ENCODE measurements at regions not wholly inside any gene's neighbourhood (a gene's known extent, or its start where the extent isn't known, plus 50 kb on each side); places are given as distances from the start of the nearest gene placed in this dataset.

- 0 out of 2 replicates have a peak, but pooled peaks have one; percentile 56 for TF ChIP-seq MAX (IDR thresholded peaks at IDR 0.05; ENCODE audit: low read depth)
- TF ChIP-seq CTCF (IDR thresholded peaks at IDR 0.05) = no peak
- TF ChIP-seq NFIC (IDR thresholded peaks at IDR 0.05; ENCODE audit: borderline replicate concordance) = peak; percentile 68
- TF ChIP-seq EP300 (IDR thresholded peaks at IDR 0.05; ENCODE audit: borderline replicate concordance in 1 of 2, low read depth in 1 of 2, low read length in 1 of 2) = peak in 1 of 2 experiments; percentile 90; a peak in 2 of 4 replicates
Observed at GRCh38 chr6:105804424-105804823, 281.7 kb upstream of the PRDM1 start.
